Uterus (tissue), 3 donors: ENCODE measurements at regions not wholly inside any gene's neighbourhood (a gene's known extent, or its start where the extent isn't known, plus 50 kb on each side); places are given as distances from the start of the nearest gene placed in this dataset.

Experiments
- DNase-seq, 2 donors: peaks; one replicate each; pipeline ENCODE4 v3.0.0-alpha.2; 2019 to 2020
- H3K27ac ChIP-seq, 2 donors: fragments of 200-600 bp; sonication (generic); 1 replicate in 1 of 2; 2 replicates in 1 of 2; pipeline ENCODE4 v1.5.1; 2016 to 2018
- H3K27me3 ChIP-seq, 2 donors: fragments of 200-600 bp; sonication (generic); one replicate each; pipeline ENCODE4 v1.5.1; 2018 to 2019; ENCODE audit warnings: control low read depth in 1 of 2
- H3K36me3 ChIP-seq, 2 donors: fragments of 200-600 bp; sonication (generic); one replicate each; pipeline ENCODE4 v1.5.1; 2019; ENCODE audit warnings: control low read depth in 1 of 2
- H3K4me1 ChIP-seq, 2 donors: fragments of 200-600 bp; sonication (generic); one replicate each; pipeline ENCODE4 v1.5.1; 2018 to 2019; ENCODE audit warnings: control low read depth in 1 of 2
- H3K4me3 ChIP-seq, 2 donors: fragments of 200-600 bp; sonication (generic); 1 replicate in 1 of 2; 2 replicates in 1 of 2; pipeline ENCODE4 v1.5.1; 2018 to 2019; ENCODE audit warnings: mild to moderate bottlenecking in 1 of 2
- H3K9me3 ChIP-seq, 2 donors: fragments of 200-600 bp; sonication (generic); one replicate each; pipeline ENCODE4 v1.5.1; 2019; ENCODE audit warnings: control low read depth in 1 of 2
- CTCF ChIP-seq, 4 experiments: fragments of 200-600 bp in 2 of 4; fragments of 450-650 bp in 2 of 4; sonication (generic) in 2 of 4; IDR thresholded peaks; one replicate each; pipeline ENCODE4 v1.5.1; 2016 to 2019; ENCODE audit warnings: antibody characterized with exemption in 4 of 4, mild to moderate bottlenecking in 2 of 4, moderate library complexity in 1 of 4
- POLR2A ChIP-seq, 2 donors: fragments of 450-650 bp; IDR thresholded peaks; one replicate each; pipeline ENCODE4 v1.6.1; 2016; ENCODE audit warnings: antibody characterized with exemption in 2 of 2, mild to moderate bottlenecking in 1 of 2, moderate library complexity in 1 of 2
- intact Hi-C: fragments of 100-400 bp; cut with DNase I; formaldehyde crosslinking; loops from one replicate; pipeline ENCODE4 v1.15.1; 2023; ENCODE audit warnings: low total_unique reads
- donor health status: DM: yes; HTN: yes; CAD: no.

- Histone ChIP-seq H3K27ac (peak overlapping the region in 1 of 2 donors; percentile 19), H3K36me3 (no peaks in the 10 kb centered on the region), H3K4me1 (peaks cover 0 to 6% of the 10 kb centered on the region in 2 donors), H3K9me3 (no peaks in the 10 kb centered on the region), H3K27me3 (no peaks in the 10 kb centered on the region), H3K4me3 (no peak overlapping the region)
- intact Hi-C loops = no loop called here
- TF ChIP-seq CTCF (IDR thresholded peaks at IDR 0.05) (no peak), POLR2A (IDR thresholded peaks at IDR 0.05) (no peak)
- DNase-seq = no peak
Observed at GRCh38 chr6:85113934-85114580, 335.8 kb upstream of the NT5E start.

- Histone ChIP-seq H3K27ac (peak overlapping the region in 1 of 2 donors; percentile 27), H3K36me3 (no peaks in the 10 kb centered on the region), H3K27me3 (no peaks in the 10 kb centered on the region), H3K9me3 (no peaks in the 10 kb centered on the region), H3K4me3 (no peak overlapping the region), H3K4me1 (peaks cover 0 to 6% of the 10 kb centered on the region in 2 donors)
- DNase-seq = no peak
- TF ChIP-seq CTCF (IDR thresholded peaks at IDR 0.05) = no peak
- TF ChIP-seq POLR2A (IDR thresholded peaks at IDR 0.05) = no peak
- intact Hi-C loops = no loop called here
Observed at GRCh38 chr6:85112540-85112939, 337.3 kb upstream of the NT5E start.

GRCh38 chr6:85111481-85112011 lies 338.3 kb upstream of the NT5E start:
- H3K36me3 ChIP-seq = no peaks in the 10 kb centered on the region
- intact Hi-C loops = no loop called here
- H3K4me3 ChIP-seq = no peak overlapping the region
- TF ChIP-seq CTCF (IDR thresholded peaks at IDR 0.05) (no peak), POLR2A (IDR thresholded peaks at IDR 0.05) (no peak)
- no peaks in the 10 kb centered on the region for H3K27me3 ChIP-seq
- no peaks in the 10 kb centered on the region for H3K9me3 ChIP-seq
- peaks cover 0 to 6% of the 10 kb centered on the region in 2 donors for H3K4me1 ChIP-seq
- peak; percentile 48 to 54 for DNase-seq
- peak overlapping the region; percentile 8 to 28 for H3K27ac ChIP-seq

GRCh38 chr6:85110943-85111342 lies 338.9 kb upstream of the NT5E start:
- intact Hi-C loops = no loop called here
- Histone ChIP-seq H3K4me3 (no peak overlapping the region), H3K4me1 (peaks cover 0 to 6% of the 10 kb centered on the region in 2 donors), H3K27me3 (no peaks in the 10 kb centered on the region), H3K36me3 (no peaks in the 10 kb centered on the region), H3K27ac (peak overlapping the region; percentile 18 to 44), H3K9me3 (no peaks in the 10 kb centered on the region)
- TF ChIP-seq POLR2A (IDR thresholded peaks at IDR 0.05) (no peak), CTCF (IDR thresholded peaks at IDR 0.05) (no peak)
- no peak for DNase-seq

GRCh38 chr6:85107701-85108100 lies 342.2 kb upstream of the NT5E start:
- H3K9me3 ChIP-seq = no peaks in the 10 kb centered on the region
- peaks cover 0 to 6% of the 10 kb centered on the region in 2 donors for H3K4me1 ChIP-seq
- H3K27me3 ChIP-seq = no peaks in the 10 kb centered on the region
- H3K27ac ChIP-seq = no peak overlapping the region
- H3K4me3 ChIP-seq = no peak overlapping the region
- TF ChIP-seq CTCF (IDR thresholded peaks at IDR 0.05) = no peak
- TF ChIP-seq POLR2A (IDR thresholded peaks at IDR 0.05) = no peak
- DNase-seq = no peak
- H3K36me3 ChIP-seq = no peaks in the 10 kb centered on the region
- intact Hi-C loops = no loop called here
